ENCODE measurements at regions not wholly inside any gene's neighbourhood (a gene's known extent, or its start where the extent isn't known, plus 50 kb on each side); places are given as distances from the start of the nearest gene placed in this dataset.
"Not testable (repeated sequence)": the region's sequence is repeated elsewhere in the genome, so short reads cannot be mapped to it uniquely, and the experiment has no call there.

GRCh38 chr1:79150576-79150975 lies 144.0 kb upstream of the ADGRL4 start:
- TF ChIP-seq, protein P1, sequence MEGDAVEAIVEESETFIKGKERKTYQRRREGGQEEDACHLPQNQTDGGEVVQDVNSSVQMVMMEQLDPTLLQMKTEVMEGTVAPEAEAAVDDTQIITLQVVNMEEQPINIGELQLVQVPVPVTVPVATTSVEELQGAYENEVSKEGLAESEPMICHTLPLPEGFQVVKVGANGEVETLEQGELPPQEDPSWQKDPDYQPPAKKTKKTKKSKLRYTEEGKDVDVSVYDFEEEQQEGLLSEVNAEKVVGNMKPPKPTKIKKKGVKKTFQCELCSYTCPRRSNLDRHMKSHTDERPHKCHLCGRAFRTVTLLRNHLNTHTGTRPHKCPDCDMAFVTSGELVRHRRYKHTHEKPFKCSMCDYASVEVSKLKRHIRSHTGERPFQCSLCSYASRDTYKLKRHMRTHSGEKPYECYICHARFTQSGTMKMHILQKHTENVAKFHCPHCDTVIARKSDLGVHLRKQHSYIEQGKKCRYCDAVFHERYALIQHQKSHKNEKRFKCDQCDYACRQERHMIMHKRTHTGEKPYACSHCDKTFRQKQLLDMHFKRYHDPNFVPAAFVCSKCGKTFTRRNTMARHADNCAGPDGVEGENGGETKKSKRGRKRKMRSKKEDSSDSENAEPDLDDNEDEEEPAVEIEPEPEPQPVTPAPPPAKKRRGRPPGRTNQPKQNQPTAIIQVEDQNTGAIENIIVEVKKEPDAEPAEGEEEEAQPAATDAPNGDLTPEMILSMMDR (IDR thresholded peaks at IDR 0.05; ENCODE audit: unreplicated experiment) = no peak
- H3K4me3 Mint-ChIP-seq (ENCODE audit: low read depth) = no peak overlapping the region
- no peaks in the 10 kb centered on the region for H3K36me3 Mint-ChIP-seq (ENCODE audit: insufficient read depth)
- H3K27ac Mint-ChIP-seq = peak overlapping the region; percentile 2
- H3K4me1 Mint-ChIP-seq (ENCODE audit: low read depth) = peaks cover 12% of the 10 kb centered on the region
- no peaks in the 10 kb centered on the region for H3K27me3 Mint-ChIP-seq
- DNase-seq (ENCODE audit: low spot score, unreplicated experiment) = no peak
- H3K9me3 Mint-ChIP-seq (ENCODE audit: low read depth) = peaks cover 3% of the 10 kb centered on the region

DNA sequence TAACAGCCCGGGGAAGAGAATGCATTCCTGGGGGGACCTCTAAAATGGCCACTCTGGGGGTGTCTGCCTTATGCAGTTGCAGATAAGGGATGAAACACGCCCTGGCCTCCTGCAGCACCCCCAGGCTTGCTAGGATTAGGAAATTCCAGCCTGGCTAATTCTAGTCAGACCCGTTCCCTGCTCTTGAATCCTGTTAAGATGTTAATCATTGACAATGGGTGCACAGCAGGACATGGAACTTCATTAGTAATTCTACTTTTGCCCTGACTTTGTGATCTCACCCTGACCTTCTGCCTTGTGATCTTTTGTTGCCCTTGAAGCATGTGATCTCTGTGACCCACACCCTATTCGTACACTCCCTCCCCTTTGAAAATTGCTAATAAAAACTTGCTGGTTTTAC lies 131.7 kb upstream of the ADGRL4 start:
- not testable (repeated sequence) for H3K27me3 Mint-ChIP-seq; H3K4me1 Mint-ChIP-seq (ENCODE audit: low read depth); H3K4me3 Mint-ChIP-seq (ENCODE audit: low read depth); H3K36me3 Mint-ChIP-seq (ENCODE audit: insufficient read depth); H3K27ac Mint-ChIP-seq; H3K9me3 Mint-ChIP-seq (ENCODE audit: low read depth); DNase-seq (ENCODE audit: low spot score, unreplicated experiment)

DNA sequence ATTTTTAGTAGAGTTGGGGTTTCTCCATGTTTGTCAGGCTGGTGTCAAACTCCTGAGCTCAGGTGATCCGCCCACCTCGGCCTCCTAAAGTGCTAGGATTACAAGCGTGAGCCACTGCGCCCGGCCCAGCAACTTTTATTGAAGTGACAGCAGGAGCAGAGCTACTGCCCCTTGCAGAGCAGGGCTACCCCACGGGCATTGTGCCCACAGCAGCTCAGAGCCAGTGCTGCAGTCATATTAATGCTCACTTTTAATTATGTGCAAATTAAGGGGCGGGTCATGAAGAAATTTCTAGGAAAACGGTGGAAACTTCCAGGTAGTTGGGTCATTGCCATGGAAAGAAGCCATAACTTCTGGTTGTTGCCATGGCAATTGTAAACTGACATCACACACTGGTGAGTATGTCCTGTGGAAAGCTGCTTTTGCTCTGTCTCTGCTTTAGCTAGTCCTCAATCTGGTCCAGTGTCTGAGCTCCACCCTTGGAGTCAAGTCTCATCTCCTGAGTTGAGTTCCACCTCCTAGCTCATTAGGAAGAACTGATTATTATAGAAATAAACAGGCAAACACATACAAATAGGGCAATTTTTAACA lies 127.3 kb upstream of the ADGRL4 start:
- no peak overlapping the region for H3K4me3 Mint-ChIP-seq (ENCODE audit: low read depth)
- TF ChIP-seq, protein P1 (IDR thresholded peaks at IDR 0.05; ENCODE audit: unreplicated experiment) = no peak
- no peaks in the 10 kb centered on the region for H3K4me1 Mint-ChIP-seq (ENCODE audit: low read depth)
- no peak overlapping the region for H3K27ac Mint-ChIP-seq
- peaks cover 7% of the 10 kb centered on the region for H3K9me3 Mint-ChIP-seq (ENCODE audit: low read depth)
- DNase-seq (ENCODE audit: low spot score, unreplicated experiment) = no peak
- H3K36me3 Mint-ChIP-seq (ENCODE audit: insufficient read depth) = no peaks in the 10 kb centered on the region
- no peaks in the 10 kb centered on the region for H3K27me3 Mint-ChIP-seq

DNA sequence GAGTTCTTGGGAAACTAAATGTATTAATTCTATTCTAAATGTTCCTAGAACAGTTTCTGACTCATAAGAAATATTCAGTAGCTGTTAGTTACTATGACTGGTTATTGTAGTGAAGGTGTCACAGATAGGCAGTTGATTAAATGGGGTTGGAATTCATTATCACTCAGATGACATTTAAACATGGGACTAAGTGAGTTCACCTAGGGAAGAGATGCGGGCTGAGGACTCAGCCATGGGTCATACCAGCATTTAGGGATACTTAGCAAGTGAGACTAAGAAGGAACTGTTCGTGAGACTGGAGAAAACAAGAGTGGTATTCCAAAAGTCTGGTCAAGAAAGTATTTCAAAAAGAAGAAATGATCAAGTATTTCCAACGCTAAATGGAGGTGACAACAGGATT lies 125.1 kb upstream of the ADGRL4 start:
- Mint-ChIP-seq H3K9me3 (ENCODE audit: low read depth) (no peaks in the 10 kb centered on the region), H3K4me3 (ENCODE audit: low read depth) (no peak overlapping the region), H3K27ac (no peak overlapping the region), H3K27me3 (no peaks in the 10 kb centered on the region), H3K4me1 (ENCODE audit: low read depth) (no peaks in the 10 kb centered on the region), H3K36me3 (ENCODE audit: insufficient read depth) (no peaks in the 10 kb centered on the region)
- TF ChIP-seq, protein P1 (IDR thresholded peaks at IDR 0.05; ENCODE audit: unreplicated experiment) = no peak
- no peak for DNase-seq (ENCODE audit: low spot score, unreplicated experiment)

DNA sequence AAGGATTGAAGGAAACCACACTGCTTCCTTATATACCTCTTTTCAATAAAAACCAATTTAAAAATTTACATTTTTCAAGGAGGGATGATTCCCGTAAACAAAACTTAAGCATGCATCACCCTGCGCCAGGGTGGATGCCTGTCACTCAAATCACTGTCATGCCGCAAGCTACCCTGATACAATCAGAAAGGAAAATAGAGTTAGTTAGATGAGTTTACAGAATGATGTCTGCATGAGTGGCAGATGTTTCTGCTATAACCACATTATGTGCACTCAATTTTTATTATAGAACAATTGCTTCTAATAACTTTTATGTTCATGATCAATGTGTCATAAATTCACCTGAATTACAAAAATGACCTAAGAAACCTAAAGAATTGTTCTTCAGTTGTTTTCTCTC lies 123.4 kb upstream of the ADGRL4 start:
- Mint-ChIP-seq H3K4me1 (ENCODE audit: low read depth) (no peaks in the 10 kb centered on the region), H3K27me3 (no peaks in the 10 kb centered on the region)

DNA sequence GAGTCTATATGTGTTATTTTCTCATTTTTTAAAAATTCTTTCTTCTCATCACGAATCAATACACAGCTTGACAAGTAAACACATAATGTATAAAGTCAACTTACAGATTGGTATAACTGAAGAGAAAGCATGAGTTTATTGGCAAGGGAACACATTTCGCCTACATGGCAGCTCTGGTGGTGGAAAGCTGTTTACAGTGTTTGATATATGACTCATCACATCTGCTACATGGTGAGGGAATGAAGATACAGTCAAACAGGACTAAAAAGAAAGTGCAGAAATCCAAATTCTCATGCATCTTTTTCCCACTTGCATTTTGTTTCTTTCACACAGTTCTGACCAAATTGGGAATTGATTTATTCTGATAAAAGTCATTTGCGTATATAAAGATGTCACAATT lies 122.2 kb upstream of the ADGRL4 start:
- DNase-seq (ENCODE audit: low spot score, unreplicated experiment) = no peak
- no peaks in the 10 kb centered on the region for H3K4me1 Mint-ChIP-seq (ENCODE audit: low read depth)
- H3K27ac Mint-ChIP-seq = no peak overlapping the region
- TF ChIP-seq, protein P1 (IDR thresholded peaks at IDR 0.05; ENCODE audit: unreplicated experiment) = no peak
- no peak overlapping the region for H3K4me3 Mint-ChIP-seq (ENCODE audit: low read depth)
- no peaks in the 10 kb centered on the region for H3K36me3 Mint-ChIP-seq (ENCODE audit: insufficient read depth)
- H3K9me3 Mint-ChIP-seq (ENCODE audit: low read depth) = no peaks in the 10 kb centered on the region
- no peaks in the 10 kb centered on the region for H3K27me3 Mint-ChIP-seq

More for the DNA sequence above, 123.4 kb upstream of the ADGRL4 start:
- no peak for DNase-seq (ENCODE audit: low spot score, unreplicated experiment)
- TF ChIP-seq, protein P1 (IDR thresholded peaks at IDR 0.05; ENCODE audit: unreplicated experiment) = no peak
- Mint-ChIP-seq H3K36me3 (ENCODE audit: insufficient read depth) (no peaks in the 10 kb centered on the region), H3K27ac (no peak overlapping the region), H3K9me3 (ENCODE audit: low read depth) (no peaks in the 10 kb centered on the region), H3K4me3 (ENCODE audit: low read depth) (no peak overlapping the region)
